ENCODE measurements at regions not wholly inside any gene's neighbourhood (a gene's known extent, or its start where the extent isn't known, plus 50 kb on each side); places are given as distances from the start of the nearest gene placed in this dataset.

GRCh38 chr6:168229368-168229752 is 90.2 kb downstream of the DACT2 start:
- Histone ChIP-seq H4K20me1 (ENCODE audit: insufficient read depth) (no peaks in the 10 kb centered on the region), H3K27ac (ENCODE audit: low read depth, low read length) (no peak overlapping the region), H3K4me1 (ENCODE audit: control insufficient read depth in 1 of 2, insufficient read depth in 2 of 2, low read length in 2 of 2) (no peaks in the 10 kb centered on the region), H3K9me3 (ENCODE audit: control insufficient read depth in 1 of 2, insufficient read depth in 1 of 2, low read depth in 1 of 2, low read length in 2 of 2) (no peaks in the 10 kb centered on the region), H3K4me3 (replicated peaks in 1 of 2; ENCODE audit: low read depth in 1 of 2, low read length in 2 of 2) (no peak overlapping the region), H3K36me3 (ENCODE audit: control insufficient read depth in 1 of 2, insufficient read depth in 2 of 2, low read length in 2 of 2) (no peaks in the 10 kb centered on the region), H3K4me2 (ENCODE audit: low read length) (no peak overlapping the region), H3K27me3 (ENCODE audit: insufficient read depth, low read length) (peaks cover 30% of the 10 kb centered on the region), H3K9ac (ENCODE audit: low read length) (no peak overlapping the region), H2AFZ (ENCODE audit: low read depth, low read length, poor library complexity, severe bottlenecking) (no peak overlapping the region), H3K79me2 (ENCODE audit: insufficient read depth, low read length) (no peaks in the 10 kb centered on the region), H3K9me2 (ENCODE audit: insufficient read depth) (no peaks in the 10 kb centered on the region)
- CTCF ChIA-PET, result interaction anchor here (0.6 kb wide), 1 partner anchor 878 kb away, joined by 3 read pairs; no protein-coding TSS in a partner anchor
- ATAC-seq (no peak), DNase-seq (ENCODE audit: low read depth, low spot score) (no peak)
- TF ChIP-seq YY1 (IDR thresholded peaks at IDR 0.05; ENCODE audit: extremely low read depth, insufficient replicate concordance, low read depth, low read length) (no peak), SIN3A (IDR thresholded peaks at IDR 0.05; ENCODE audit: low read depth) (no peak), CTCF (IDR thresholded peaks at IDR 0.05 in 2 of 3, conservative IDR thresholded peaks at IDR 0.05 in 1 of 3; ENCODE audit: borderline replicate concordance in 1 of 3, insufficient read depth in 1 of 3, low read depth in 2 of 3, low read length in 2 of 3) (no peak), RAD21 (IDR thresholded peaks at IDR 0.05; ENCODE audit: low read depth) (no peak), POLR2AphosphoS5 (IDR thresholded peaks at IDR 0.05; ENCODE audit: low read depth, low read length) (no peak), SRF (IDR thresholded peaks at IDR 0.05; ENCODE audit: low read depth) (no peak), ZFX (IDR thresholded peaks at IDR 0.05) (no peak), POLR2A (IDR thresholded peaks at IDR 0.05; ENCODE audit: borderline replicate concordance, extremely low read depth, insufficient read depth, insufficient read length) (no peak), CEBPB (IDR thresholded peaks at IDR 0.05; ENCODE audit: low read depth) (no peak), REST (IDR thresholded peaks at IDR 0.05; ENCODE audit: low read depth) (no peak), EZH2 (IDR thresholded peaks at IDR 0.05) (no peak), EZH2phosphoT487 (IDR thresholded peaks at IDR 0.05; ENCODE audit: borderline replicate concordance) (no peak), FOSL1 (IDR thresholded peaks at IDR 0.05; ENCODE audit: low read depth) (no peak), SP1 (IDR thresholded peaks at IDR 0.05; ENCODE audit: low read depth) (no peak)
- TF ChIP-seq, protein P1, sequence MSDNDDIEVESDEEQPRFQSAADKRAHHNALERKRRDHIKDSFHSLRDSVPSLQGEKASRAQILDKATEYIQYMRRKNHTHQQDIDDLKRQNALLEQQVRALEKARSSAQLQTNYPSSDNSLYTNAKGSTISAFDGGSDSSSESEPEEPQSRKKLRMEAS (IDR thresholded peaks at IDR 0.05), result no peak
- TF ChIP-seq, protein P2, sequence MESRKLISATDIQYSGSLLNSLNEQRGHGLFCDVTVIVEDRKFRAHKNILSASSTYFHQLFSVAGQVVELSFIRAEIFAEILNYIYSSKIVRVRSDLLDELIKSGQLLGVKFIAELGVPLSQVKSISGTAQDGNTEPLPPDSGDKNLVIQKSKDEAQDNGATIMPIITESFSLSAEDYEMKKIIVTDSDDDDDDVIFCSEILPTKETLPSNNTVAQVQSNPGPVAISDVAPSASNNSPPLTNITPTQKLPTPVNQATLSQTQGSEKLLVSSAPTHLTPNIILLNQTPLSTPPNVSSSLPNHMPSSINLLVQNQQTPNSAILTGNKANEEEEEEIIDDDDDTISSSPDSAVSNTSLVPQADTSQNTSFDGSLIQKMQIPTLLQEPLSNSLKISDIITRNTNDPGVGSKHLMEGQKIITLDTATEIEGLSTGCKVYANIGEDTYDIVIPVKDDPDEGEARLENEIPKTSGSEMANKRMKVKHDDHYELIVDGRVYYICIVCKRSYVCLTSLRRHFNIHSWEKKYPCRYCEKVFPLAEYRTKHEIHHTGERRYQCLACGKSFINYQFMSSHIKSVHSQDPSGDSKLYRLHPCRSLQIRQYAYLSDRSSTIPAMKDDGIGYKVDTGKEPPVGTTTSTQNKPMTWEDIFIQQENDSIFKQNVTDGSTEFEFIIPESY (IDR thresholded peaks at IDR 0.05; ENCODE audit: extremely low read depth, insufficient replicate concordance, low read length), result no peak
- RAD21 ChIA-PET (ENCODE audit: low non-redundant PET in 1 of 2, low total read pairs in 2 of 2, uncharacterized antibody in 2 of 2, unreplicated experiment in 2 of 2), result no interaction called here
- intact Hi-C loops (cut with micrococcal nuclease), result no loop called here
- POLR2A ChIA-PET, result no interaction called here
- BruUV-seq (replicated peaks), result no TSS peak
